HCT116 (cell line): ENCODE measurements at regions not wholly inside any gene's neighbourhood (a gene's known extent, or its start where the extent isn't known, plus 50 kb on each side); places are given as distances from the start of the nearest gene placed in this dataset.

ENCODE experiments used
- ATAC-seq: fragments of 200-7000 bp; cut with Tn5 transposase; 2 replicates; pipeline ENCODE4 v1.9.1; 2020; ENCODE audit warnings: mild to moderate bottlenecking, moderate library complexity
- BruUV-seq: library from RNA; stranded (reverse); fragments of 400-500 nt; replicated peaks from 2 replicates; lab custom pipeline; 2021; lab: Mats Ljungman, UMichigan
- CTCF ChIA-PET: fragments of 300-600 bp; sonication (Branson Sonifier 250); formaldehyde crosslinking; loops from one replicate; lab custom pipeline; 2021; ENCODE audit warnings: antibody characterized with exemption; lab: Charles Lee
- POLR2A ChIA-PET: fragments of 300-600, 350-600 bp; sonication (Branson Sonifier 250); formaldehyde crosslinking; loops from one replicate; lab custom pipeline; 2021; ENCODE audit warnings: antibody characterized with exemption; lab: Charles Lee
- RAD21 ChIA-PET, 2 experiments: fragments of 300-600 bp; sonication (Branson Sonifier 250); formaldehyde crosslinking; loops; one replicate each; lab custom pipeline; 2023; ENCODE audit warnings: low total read pairs in 2 of 2; ENCODE audit not compliant: uncharacterized antibody in 2 of 2, unreplicated experiment in 2 of 2, low non-redundant PET in 1 of 2; lab: Charles Lee
- DNase-seq: peaks from one replicate; pipeline ENCODE4 v3.0.0-alpha.2; 2010; ENCODE audit warnings: low read depth, low spot score
- H2AFZ ChIP-seq: fragments of 200-600 bp; shearing (Covaris generic), sonication (generic); 2 replicates; pipeline ENCODE4 v1.6.1; 2017; ENCODE audit warnings: low read depth, mixed run types, mixed read lengths, antibody characterized with exemption, low read length; ENCODE audit not compliant: poor library complexity, severe bottlenecking
- H3K27ac ChIP-seq: 2 replicates; pipeline ENCODE4 v1.5.1; 2012; ENCODE audit warnings: low read depth, low read length
- H3K27me3 ChIP-seq: fragments of 200-600 bp; sonication (generic); 2 replicates; pipeline ENCODE4 v1.6.1; 2016; ENCODE audit warnings: mixed run types, low read length, mixed read lengths; ENCODE audit not compliant: insufficient read depth
- H3K36me3 ChIP-seq, 2 experiments: fragments of 200-500 bp in 1 of 2; fragments of 200-600 bp in 1 of 2; sonication (Bioruptor generic) in 1 of 2; sonication (generic) in 1 of 2; 2 replicates each; pipeline versions ENCODE4 v1.5.1 to v1.6.1; 2014 to 2016; ENCODE audit warnings: low read length in 2 of 2, inconsistent platforms in 1 of 2, mixed read lengths in 1 of 2, mixed run types in 1 of 2; ENCODE audit not compliant: insufficient read depth in 2 of 2, control insufficient read depth in 1 of 2
- H3K4me1 ChIP-seq, 2 experiments: fragments of 200-600 bp in 1 of 2; sonication (generic) in 1 of 2; 2 replicates each; pipeline versions ENCODE4 v1.5.1 to v1.6.1; 2012 to 2017; ENCODE audit warnings: low read length in 2 of 2, inconsistent platforms in 1 of 2, mild to moderate bottlenecking in 1 of 2, mixed read lengths in 1 of 2, mixed run types in 1 of 2, moderate library complexity in 1 of 2; ENCODE audit not compliant: insufficient read depth in 2 of 2, control insufficient read depth in 1 of 2
- H3K4me2 ChIP-seq: fragments of 200-600 bp; sonication (generic); 2 replicates; pipeline ENCODE4 v1.6.1; 2017; ENCODE audit warnings: mixed run types, low read length, mixed read lengths
- H3K4me3 ChIP-seq, 2 experiments: fragments of 200-600 bp in 1 of 2; sonication (generic) in 1 of 2; replicated peaks in 1 of 2; 2 replicates each; pipeline ENCODE4 v1.5.1; 2011 to 2016; ENCODE audit warnings: low read length in 2 of 2, control low read depth in 1 of 2, low read depth in 1 of 2, mild to moderate bottlenecking in 1 of 2, mixed read lengths in 1 of 2, mixed run types in 1 of 2
- H3K79me2 ChIP-seq: fragments of 200-600 bp; sonication (generic); 2 replicates; pipeline ENCODE4 v1.6.1; 2017; ENCODE audit warnings: mild to moderate bottlenecking, mixed run types, low read length, moderate library complexity, mixed read lengths; ENCODE audit not compliant: insufficient read depth
- H3K9ac ChIP-seq: fragments of 200-600 bp; sonication (generic); 2 replicates; pipeline ENCODE4 v1.6.1; 2016; ENCODE audit warnings: low read length, mixed read lengths
- H3K9me2 ChIP-seq: fragments of 200-600 bp; sonication (generic), shearing (Covaris generic); 2 replicates; pipeline ENCODE4 v1.6.1; 2017; ENCODE audit warnings: mixed run types, mild to moderate bottlenecking, moderate library complexity; ENCODE audit not compliant: insufficient read depth
- H3K9me3 ChIP-seq, 2 experiments: fragments of 200-500 bp in 1 of 2; fragments of 200-600 bp in 1 of 2; sonication (Bioruptor generic) in 1 of 2; sonication (generic) in 1 of 2; 2 replicates each; pipeline ENCODE4 v1.6.1; 2014 to 2017; ENCODE audit warnings: low read length in 2 of 2, mixed read lengths in 2 of 2, inconsistent platforms in 1 of 2, low read depth in 1 of 2, mild to moderate bottlenecking in 1 of 2, mixed run types in 1 of 2, moderate library complexity in 1 of 2; ENCODE audit not compliant: control insufficient read depth in 1 of 2, insufficient read depth in 1 of 2
- H4K20me1 ChIP-seq: fragments of 200-600 bp; sonication (generic), shearing (Covaris generic); 2 replicates; pipeline ENCODE4 v1.6.1; 2017; ENCODE audit warnings: mixed run types, mild to moderate bottlenecking, moderate library complexity; ENCODE audit not compliant: insufficient read depth
- CEBPB ChIP-seq: IDR thresholded peaks from 2 replicates; pipeline ENCODE4 v1.6.1; 2012; ENCODE audit warnings: low read depth
- EZH2 ChIP-seq: fragments of 200-600 bp; sonication (generic); IDR thresholded peaks from 2 replicates; pipeline ENCODE4 v1.6.1; 2017; ENCODE audit warnings: antibody characterized with exemption, mixed run types
- EZH2phosphoT487 ChIP-seq: fragments of 200-600 bp; IDR thresholded peaks from 2 replicates; pipeline ENCODE4 v1.6.1; 2018; ENCODE audit warnings: antibody characterized with exemption, borderline replicate concordance
- FOSL1 ChIP-seq: IDR thresholded peaks from 2 replicates; pipeline ENCODE4 v1.6.1; 2012; ENCODE audit warnings: low read depth
- JUND ChIP-seq: IDR thresholded peaks from 2 replicates; pipeline ENCODE4 v1.6.1; 2012
- RAD21 ChIP-seq: IDR thresholded peaks from 2 replicates; pipeline ENCODE4 v1.6.1; 2012; ENCODE audit warnings: low read depth, mild to moderate bottlenecking
- SRF ChIP-seq: IDR thresholded peaks from 2 replicates; pipeline ENCODE4 v1.6.1; 2012; ENCODE audit warnings: low read depth
- TCF7L2 ChIP-seq: IDR thresholded peaks from 2 replicates; pipeline ENCODE4 v1.7.0; 2011; ENCODE audit warnings: borderline replicate concordance, inconsistent platforms; ENCODE audit not compliant: insufficient read depth, insufficient read length; ENCODE audit errors: extremely low read depth
- ZFX ChIP-seq: fragments of 450-650 bp; IDR thresholded peaks from 2 replicates; pipeline ENCODE4 v1.6.1; 2017
- ZNF274 ChIP-seq: fragments of 200-500 bp; sonication (Bioruptor generic); IDR thresholded peaks from 2 replicates; pipeline ENCODE4 v1.6.1; 2014; ENCODE audit warnings: mild to moderate bottlenecking, low read depth, low read length, inconsistent platforms
- intact Hi-C: fragments of 100-400 bp; cut with micrococcal nuclease; formaldehyde crosslinking; loops from 2 replicates; pipeline ENCODE4 v1.10.0; 2022
- TF ChIP-seq, protein P1 (sequence below): IDR thresholded peaks from 2 replicates; pipeline ENCODE4 v1.6.1; 2012; ENCODE audit warnings: low read depth
- TF ChIP-seq, protein P2 (sequence below), 3 experiments: fragments of 200-600 bp in 1 of 3; sonication (generic) in 1 of 3; IDR thresholded peaks in 2 of 3; conservative IDR thresholded peaks in 1 of 3; 2 replicates each; pipeline ENCODE4 v1.5.1; 2012 to 2017; ENCODE audit warnings: low read depth in 2 of 3, low read length in 2 of 3, antibody characterized with exemption in 1 of 3, borderline replicate concordance in 1 of 3, control low read depth in 1 of 3, mild to moderate bottlenecking in 1 of 3, mixed read lengths in 1 of 3, mixed run types in 1 of 3, moderate library complexity in 1 of 3; ENCODE audit not compliant: insufficient read depth in 1 of 3
- TF ChIP-seq, protein P3 (sequence below): IDR thresholded peaks from 2 replicates; pipeline ENCODE4 v1.6.1; 2012
- TF ChIP-seq, protein P4 (sequence below): IDR thresholded peaks from 2 replicates; pipeline ENCODE4 v1.6.1; 2012

DNA sequence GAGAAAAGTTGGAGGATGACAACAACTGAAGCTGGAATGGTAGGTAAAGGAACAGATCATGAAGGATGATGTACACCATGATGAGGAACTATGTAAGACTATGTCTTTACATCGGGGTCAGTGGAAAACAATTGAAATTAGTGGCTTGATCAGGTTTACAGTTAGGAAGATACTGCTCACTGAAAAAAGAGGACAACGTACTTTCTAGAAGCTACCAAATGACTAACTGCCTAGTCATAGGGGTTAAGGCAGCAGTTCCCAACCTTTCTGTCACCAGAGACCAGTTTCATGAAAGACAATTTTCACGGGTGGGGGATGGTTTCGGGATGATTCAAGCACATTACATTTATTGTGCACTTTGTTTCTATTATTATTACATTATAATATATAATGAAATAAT lies 91.6 kb upstream of the ANKRD1 start:
- Histone ChIP-seq H3K27me3 (no peaks in the 10 kb centered on the region), H2AFZ (no peak overlapping the region), H3K79me2 (no peaks in the 10 kb centered on the region), H3K4me2 (no peak overlapping the region), H3K4me3 (no peak overlapping the region), H4K20me1 (no peaks in the 10 kb centered on the region), H3K4me1 (no peaks in the 10 kb centered on the region), H3K9me2 (no peaks in the 10 kb centered on the region), H3K9ac (no peak overlapping the region)
- intact Hi-C loops = no loop called here
- ChIA-PET RAD21 (no interaction called here), POLR2A (no interaction called here)
- DNase-seq (no peak), ATAC-seq (no peak)
- TF ChIP-seq TCF7L2 (no peak), ZNF274 (no peak), RAD21 (no peak), SRF (no peak), ZFX (no peak), EZH2phosphoT487 (no peak), CEBPB (no peak), EZH2 (no peak), FOSL1 (no peak), JUND (no peak)
- TF ChIP-seq, protein P1, sequence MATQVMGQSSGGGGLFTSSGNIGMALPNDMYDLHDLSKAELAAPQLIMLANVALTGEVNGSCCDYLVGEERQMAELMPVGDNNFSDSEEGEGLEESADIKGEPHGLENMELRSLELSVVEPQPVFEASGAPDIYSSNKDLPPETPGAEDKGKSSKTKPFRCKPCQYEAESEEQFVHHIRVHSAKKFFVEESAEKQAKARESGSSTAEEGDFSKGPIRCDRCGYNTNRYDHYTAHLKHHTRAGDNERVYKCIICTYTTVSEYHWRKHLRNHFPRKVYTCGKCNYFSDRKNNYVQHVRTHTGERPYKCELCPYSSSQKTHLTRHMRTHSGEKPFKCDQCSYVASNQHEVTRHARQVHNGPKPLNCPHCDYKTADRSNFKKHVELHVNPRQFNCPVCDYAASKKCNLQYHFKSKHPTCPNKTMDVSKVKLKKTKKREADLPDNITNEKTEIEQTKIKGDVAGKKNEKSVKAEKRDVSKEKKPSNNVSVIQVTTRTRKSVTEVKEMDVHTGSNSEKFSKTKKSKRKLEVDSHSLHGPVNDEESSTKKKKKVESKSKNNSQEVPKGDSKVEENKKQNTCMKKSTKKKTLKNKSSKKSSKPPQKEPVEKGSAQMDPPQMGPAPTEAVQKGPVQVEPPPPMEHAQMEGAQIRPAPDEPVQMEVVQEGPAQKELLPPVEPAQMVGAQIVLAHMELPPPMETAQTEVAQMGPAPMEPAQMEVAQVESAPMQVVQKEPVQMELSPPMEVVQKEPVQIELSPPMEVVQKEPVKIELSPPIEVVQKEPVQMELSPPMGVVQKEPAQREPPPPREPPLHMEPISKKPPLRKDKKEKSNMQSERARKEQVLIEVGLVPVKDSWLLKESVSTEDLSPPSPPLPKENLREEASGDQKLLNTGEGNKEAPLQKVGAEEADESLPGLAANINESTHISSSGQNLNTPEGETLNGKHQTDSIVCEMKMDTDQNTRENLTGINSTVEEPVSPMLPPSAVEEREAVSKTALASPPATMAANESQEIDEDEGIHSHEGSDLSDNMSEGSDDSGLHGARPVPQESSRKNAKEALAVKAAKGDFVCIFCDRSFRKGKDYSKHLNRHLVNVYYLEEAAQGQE = no peak
- TF ChIP-seq, protein P2, sequence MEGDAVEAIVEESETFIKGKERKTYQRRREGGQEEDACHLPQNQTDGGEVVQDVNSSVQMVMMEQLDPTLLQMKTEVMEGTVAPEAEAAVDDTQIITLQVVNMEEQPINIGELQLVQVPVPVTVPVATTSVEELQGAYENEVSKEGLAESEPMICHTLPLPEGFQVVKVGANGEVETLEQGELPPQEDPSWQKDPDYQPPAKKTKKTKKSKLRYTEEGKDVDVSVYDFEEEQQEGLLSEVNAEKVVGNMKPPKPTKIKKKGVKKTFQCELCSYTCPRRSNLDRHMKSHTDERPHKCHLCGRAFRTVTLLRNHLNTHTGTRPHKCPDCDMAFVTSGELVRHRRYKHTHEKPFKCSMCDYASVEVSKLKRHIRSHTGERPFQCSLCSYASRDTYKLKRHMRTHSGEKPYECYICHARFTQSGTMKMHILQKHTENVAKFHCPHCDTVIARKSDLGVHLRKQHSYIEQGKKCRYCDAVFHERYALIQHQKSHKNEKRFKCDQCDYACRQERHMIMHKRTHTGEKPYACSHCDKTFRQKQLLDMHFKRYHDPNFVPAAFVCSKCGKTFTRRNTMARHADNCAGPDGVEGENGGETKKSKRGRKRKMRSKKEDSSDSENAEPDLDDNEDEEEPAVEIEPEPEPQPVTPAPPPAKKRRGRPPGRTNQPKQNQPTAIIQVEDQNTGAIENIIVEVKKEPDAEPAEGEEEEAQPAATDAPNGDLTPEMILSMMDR (IDR thresholded peaks at IDR 0.05 in 2 of 3, conservative IDR thresholded peaks at IDR 0.05 in 1 of 3; ENCODE audit: borderline replicate concordance in 1 of 3, insufficient read depth in 1 of 3, low read depth in 2 of 3, low read length in 2 of 3) = no peak
- TF ChIP-seq, protein P3, sequence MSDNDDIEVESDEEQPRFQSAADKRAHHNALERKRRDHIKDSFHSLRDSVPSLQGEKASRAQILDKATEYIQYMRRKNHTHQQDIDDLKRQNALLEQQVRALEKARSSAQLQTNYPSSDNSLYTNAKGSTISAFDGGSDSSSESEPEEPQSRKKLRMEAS = no peak
- TF ChIP-seq, protein P4, sequence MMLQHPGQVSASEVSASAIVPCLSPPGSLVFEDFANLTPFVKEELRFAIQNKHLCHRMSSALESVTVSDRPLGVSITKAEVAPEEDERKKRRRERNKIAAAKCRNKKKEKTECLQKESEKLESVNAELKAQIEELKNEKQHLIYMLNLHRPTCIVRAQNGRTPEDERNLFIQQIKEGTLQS = no peak
- TF ChIP-seq, all 23 proteins: peak for 0
- Histone ChIP-seq H3K36me3 (no peaks in the 10 kb centered on the region), H3K9me3 (no peaks in the 10 kb centered on the region), H3K27ac (no peak overlapping the region)
- CTCF ChIA-PET = no interaction called here
- no TSS peak for BruUV-seq
